Activated CD4-positive, alpha-beta T cell treated with anti-CD3 and anti-CD28 coated beads for 24 hours (primary cell): ENCODE measurements at regions not wholly inside any gene's neighbourhood (a gene's known extent, or its start where the extent isn't known, plus 50 kb on each side); places are given as distances from the start of the nearest gene placed in this dataset.
"Not testable (repeated sequence)": the region's sequence is repeated elsewhere in the genome, so short reads cannot be mapped to it uniquely, and the experiment has no call there.

Experiments used
- DNase-seq, 2 donors: peaks; one replicate each; pipeline ENCODE4 v3.0.0-alpha.2; 2020; ENCODE audit warnings: low read depth in 2 of 2

- no peak for DNase-seq
Observed at GRCh38 chr21:20334585-20334984, 663.6 kb upstream of the NCAM2 start.

DNA sequence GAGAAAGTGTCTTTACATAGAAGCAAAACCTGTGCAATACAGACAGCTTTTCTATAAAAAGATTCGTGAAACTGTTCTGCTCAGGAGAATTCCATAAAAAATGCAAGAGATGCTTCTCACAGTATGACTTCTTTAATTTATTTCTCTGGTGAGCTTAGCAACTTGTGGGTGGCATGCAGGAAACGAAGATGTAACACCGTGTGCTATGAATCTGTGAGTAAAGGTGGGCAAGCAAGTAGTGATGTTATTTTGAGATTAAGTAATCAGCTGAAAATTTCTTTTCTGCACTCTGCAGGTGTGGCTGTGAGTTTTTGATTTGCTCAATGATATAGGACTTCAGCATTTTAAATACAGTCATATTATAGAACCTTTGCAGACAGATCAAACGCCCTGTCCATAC is 656.8 kb upstream of the NCAM2 start:
- DNase-seq = no peak

DNA sequence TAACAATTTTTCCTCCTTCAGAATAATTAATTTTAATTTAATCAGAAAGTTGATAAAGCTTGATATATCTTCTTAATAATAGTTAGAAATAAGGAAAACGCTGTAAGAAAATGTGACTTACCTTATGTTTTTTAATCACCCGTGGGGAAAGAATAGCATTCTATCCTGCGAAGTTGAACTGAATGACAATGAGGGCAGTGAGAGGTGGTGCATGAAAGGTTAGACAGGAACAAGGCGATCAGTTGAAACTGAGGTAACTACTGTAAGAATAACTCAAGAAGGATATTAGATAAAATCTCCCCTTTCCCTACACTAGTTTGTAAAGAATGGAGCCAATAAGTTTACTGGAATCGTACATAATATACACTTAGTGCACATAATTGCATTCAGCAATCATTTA is 655.0 kb upstream of the NCAM2 start:
- no peak for DNase-seq

DNA sequence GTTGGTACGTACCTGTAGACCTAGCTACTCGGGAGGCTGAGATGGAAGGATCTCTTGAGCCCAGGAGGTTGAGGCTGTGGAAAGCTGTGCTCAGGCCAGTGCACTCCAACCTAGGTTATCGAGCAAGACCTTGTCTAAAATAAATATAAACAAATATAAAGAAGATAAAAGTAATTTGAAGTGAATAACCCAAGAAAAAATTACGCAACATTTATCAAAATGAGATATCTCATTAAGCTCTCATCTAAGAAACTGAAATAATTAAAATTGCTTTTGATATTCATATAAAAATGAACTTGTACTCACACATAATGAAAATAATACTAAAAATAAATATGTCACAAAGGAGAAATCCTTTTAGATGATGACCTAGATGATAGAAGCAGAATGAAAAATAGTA is 647.1 kb upstream of the NCAM2 start:
- DNase-seq = no peak

- DNase-seq = no peak
Observed at GRCh38 chr21:20353351-20353750, 644.9 kb upstream of the NCAM2 start.

- DNase-seq = no peak
Observed at GRCh38 chr21:20373031-20373430, 625.2 kb upstream of the NCAM2 start.

DNA sequence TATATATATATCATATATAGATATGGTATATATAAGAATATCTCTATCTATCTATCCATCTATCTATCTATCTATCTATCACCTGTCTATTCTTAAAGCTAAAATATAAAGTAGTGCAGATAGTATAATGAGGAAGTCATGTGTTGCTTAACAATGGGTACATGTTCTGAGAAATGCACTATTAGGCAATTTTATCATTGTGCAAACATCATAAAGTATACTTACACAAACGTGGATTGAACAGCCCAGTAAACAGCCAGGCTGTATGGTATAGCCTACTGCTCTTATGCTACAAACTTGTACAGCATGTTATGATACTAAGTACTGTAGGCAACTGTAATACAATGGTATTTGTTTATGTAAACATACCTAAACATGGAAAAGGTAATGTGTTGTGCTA is 621.0 kb upstream of the NCAM2 start:
- DNase-seq = no peak

GRCh38 chr21:20388400-20388799 is 609.8 kb upstream of the NCAM2 start:
- DNase-seq = no peak

DNA sequence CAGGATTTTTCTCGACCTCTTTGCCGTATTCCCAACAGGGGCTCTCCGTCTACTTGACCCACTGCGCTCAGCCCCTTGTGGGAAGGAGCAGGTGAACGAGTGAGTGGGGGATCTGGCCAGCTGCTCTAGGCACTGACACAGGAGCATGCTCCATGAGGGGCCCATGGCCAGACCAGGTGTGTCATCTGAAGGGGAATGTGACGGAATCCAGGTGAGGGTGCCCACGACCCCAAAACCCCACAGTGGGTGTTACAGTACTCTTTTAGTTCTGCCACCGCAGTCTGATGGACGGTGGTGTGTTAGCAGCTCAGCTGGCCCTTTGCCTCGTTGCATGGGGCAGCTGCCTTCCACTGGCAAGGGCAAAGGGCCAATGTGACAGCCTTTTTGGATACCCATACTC is 601.4 kb upstream of the NCAM2 start:
- DNase-seq = no peak

- DNase-seq = no peak
Observed at GRCh38 chr21:20404915-20405314, 593.3 kb upstream of the NCAM2 start.

GRCh38 chr21:20418353-20418752 is 579.9 kb upstream of the NCAM2 start:
- no peak for DNase-seq

DNA sequence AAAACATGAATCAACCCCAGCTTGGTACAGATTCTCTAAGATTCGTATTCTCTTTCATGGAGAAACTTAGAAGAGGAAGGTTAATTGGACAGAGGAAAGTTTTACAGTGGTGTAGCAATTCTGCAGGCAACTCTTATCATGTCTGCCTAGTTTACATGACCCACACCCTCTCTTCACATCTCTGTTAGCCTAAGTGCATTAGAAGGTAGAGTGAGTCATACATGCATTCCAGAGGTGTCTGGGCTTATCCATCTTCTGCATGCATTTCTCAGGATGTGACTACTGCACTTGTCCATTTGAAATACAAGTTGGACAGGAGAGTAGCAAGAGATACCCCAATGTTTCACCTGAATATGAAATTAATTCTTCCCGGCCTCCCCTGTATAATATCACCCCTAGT is 578.4 kb upstream of the NCAM2 start:
- DNase-seq = no peak

DNA sequence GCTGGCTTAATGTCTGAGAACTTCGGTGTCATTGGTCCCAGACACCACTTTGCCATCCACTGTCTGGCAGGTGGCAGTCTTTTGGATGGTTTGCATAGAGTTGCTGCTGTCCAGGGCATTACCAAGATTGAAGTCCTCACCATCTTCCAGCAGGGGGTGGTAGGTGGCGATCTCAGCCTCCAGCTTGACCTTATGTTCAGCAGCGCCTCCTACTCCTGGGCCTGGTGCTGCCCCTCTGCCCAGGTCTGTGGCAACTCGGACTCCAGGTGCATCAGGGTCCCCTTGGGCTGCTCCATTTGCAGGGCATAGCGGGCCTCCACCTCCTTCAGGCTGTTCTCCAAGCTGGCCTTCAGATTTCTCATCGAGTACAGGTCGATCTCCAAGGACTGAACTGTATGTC is 573.3 kb upstream of the NCAM2 start:
- no peak for DNase-seq

DNA sequence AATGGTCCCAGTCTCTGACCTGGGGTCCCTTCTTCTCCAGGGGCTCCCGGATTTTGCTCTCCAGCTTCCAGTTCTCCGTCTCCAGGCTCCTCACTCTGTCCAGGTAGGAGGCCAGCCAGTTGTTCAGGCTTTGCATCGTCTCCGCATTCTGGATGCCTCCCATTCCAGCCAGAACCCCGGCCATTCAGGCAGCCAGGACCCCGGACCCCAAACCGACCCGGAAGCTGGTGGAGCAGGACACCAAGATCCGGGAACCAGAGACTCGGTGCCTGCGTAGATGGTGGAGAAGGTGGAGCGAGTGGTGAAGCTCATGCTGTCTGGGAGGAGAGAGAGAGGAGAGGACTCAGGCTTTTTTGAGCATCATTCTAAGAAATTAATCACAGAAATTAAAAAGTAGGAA is 572.4 kb upstream of the NCAM2 start:
- DNase-seq = no peak

DNA sequence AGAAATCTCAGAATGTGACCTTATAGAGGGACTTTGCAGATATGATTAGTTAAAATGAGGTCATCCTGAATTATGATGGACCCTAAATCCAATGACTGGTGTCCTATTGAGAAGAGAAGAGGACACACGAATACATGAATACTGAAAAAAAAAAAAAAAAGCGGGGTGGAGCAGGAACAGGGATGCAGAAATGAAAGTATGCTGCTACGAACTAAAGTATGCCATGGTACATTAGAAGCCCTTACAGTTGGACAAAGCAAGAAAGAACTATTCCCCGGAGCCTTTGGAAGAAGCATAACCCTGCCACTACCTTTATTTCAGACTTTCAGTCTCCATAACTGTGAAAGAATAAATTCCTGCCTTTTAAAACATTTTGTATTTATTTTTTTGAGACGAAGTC is 557.9 kb upstream of the NCAM2 start:
- DNase-seq = no peak

- no peak for DNase-seq
Observed at GRCh38 chr21:20443558-20444155, 554.6 kb upstream of the NCAM2 start.

- DNase-seq = no peak
Observed at GRCh38 chr21:20445971-20446370, 552.2 kb upstream of the NCAM2 start.

DNA sequence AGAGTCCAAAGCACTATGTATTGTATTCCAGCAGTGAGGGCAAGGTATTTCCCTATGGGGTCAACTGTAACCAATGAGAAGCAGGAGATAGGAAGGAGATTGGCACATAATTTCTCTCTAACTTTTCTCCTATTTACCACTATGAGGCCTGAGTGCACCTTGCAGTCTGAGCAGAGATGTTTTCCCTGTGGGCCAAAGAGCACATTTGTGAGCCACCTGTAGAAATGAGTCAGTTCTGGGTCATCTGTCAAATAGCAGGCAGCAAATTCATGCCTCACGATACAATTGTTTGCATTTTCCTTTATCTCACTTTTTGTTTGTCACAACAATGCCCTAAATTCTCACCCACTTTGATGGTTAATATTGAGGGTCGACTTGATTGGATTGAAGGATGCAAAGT is 547.2 kb upstream of the NCAM2 start:
- DNase-seq = no peak

DNA sequence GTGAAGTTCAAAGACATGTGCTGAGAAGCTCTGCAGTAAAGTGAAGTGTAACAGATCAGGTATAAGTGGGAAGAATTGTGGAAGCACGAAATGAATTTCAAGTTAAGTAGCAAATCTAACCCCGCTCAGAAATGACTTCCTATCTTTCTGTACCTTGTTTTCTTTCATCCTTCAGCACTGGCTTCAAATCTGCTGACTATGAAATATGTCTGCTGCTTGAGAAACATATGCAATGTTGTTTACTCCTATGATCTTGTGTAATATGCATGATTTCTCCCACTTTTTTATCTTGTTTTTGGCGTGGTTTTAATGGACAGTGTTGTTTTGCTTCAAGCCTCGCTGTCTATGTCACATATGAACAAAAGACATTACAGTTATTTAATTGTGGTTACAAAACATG is 545.3 kb upstream of the NCAM2 start:
- DNase-seq = no peak

- no peak for DNase-seq
Observed at GRCh38 chr21:20459838-20460237, 538.4 kb upstream of the NCAM2 start.

DNA sequence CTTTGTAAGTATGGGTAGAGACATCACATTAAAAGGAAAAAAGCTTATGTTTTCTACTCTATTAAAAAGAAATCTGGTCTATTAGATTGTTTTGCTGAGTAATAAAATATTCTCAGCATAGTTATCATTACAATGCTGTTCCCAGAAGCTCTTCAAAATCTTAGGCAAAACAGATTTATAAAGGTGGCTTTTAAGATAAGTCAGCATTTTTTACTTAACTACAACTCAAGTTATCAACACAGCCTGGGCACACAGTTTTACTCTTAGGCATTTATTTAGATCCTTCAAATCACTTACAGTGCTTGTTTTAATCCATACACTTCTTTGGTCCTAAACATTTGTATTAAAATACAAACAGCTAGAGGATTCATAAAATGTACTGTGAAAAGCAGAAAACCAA is 534.8 kb upstream of the NCAM2 start:
- DNase-seq = no peak

DNA sequence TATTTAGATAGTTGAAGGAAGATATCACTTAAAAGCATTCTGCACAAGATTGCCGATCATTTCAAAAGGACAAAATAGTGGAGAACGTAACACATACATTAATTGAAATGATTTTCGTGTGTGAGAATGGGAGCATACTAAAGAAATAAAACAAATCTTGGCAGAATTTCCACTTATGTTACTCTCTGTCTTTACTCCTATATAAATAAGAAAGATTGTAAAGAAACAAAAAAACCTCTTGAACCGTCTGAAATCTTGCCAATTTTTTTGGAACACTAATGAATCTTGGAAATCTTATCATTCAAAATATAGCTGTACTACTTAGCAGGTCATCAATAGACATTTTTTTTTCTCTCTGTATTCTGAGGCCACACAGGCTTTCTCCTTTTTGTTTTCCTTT is 528.8 kb upstream of the NCAM2 start:
- DNase-seq = no peak

DNA sequence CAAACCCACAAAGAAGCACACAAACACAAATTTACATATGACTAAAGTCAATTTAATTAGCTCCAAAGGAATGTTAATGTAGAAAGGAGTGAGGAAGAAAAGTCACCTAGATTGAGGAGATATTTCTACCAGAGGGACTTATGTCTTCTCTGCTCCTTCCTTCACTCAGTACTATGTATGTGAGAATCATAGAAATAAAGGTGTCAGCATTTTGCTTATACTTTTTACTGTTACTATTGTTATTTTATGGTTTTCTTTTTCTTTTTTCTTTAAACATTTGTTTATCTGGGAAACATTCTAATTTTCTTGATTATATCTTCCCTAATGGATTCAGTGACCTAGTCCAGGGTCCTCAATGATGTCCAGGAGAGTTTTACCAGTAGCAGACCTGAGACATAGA is 511.9 kb upstream of the NCAM2 start:
- no peak for DNase-seq

GRCh38 chr21:20502915-20503314 is 495.3 kb upstream of the NCAM2 start:
- DNase-seq = not testable (repeated sequence)

DNA sequence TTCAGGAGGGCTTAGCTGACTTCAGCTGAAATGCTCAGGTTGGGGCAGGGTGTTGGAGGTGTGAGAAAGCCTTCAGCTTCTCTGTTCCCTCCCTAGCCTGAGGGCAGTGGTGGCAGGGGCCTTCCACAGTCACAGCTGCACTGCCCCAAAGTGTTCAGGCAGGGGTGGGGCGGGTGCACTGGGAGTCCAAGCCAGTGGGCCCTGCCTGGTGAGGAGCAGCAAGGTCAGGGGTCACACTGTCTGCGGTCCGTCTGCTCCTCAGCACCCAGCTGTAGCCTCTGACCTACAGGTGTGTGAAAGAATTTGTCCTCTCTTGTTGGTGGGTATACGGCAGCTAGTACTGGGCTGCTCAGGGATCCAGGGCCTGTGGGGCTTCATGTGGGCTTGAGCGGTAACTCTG is 490.4 kb upstream of the NCAM2 start:
- no peak for DNase-seq
